ENCODE measurements at regions not wholly inside any gene's neighbourhood (a gene's known extent, or its start where the extent isn't known, plus 50 kb on each side); places are given as distances from the start of the nearest gene placed in this dataset.

- no peak for TF ChIP-seq CTCF (conservative IDR thresholded peaks at IDR 0.05; ENCODE audit: low read length)
- TF ChIP-seq EZH2phosphoT487 (IDR thresholded peaks at IDR 0.05; ENCODE audit: borderline replicate concordance) = no peak
Observed at GRCh38 chr5:3304346-3304745, 291.3 kb upstream of the IRX1 start.

Data from Loucy (cell line).